Esophagus squamous epithelium (tissue), 4 donors: ENCODE measurements at regions not wholly inside any gene's neighbourhood (a gene's known extent, or its start where the extent isn't known, plus 50 kb on each side); places are given as distances from the start of the nearest gene placed in this dataset.

Source experiments
- CTCF ChIP-seq, 6 experiments: fragments of 450-650 bp in 4 of 6; fragments of 200-600 bp in 2 of 6; sonication (generic) in 2 of 6; IDR thresholded peaks; one replicate each; pipeline ENCODE4 v1.5.1; 2016 to 2019; ENCODE audit warnings: antibody characterized with exemption in 6 of 6, mild to moderate bottlenecking in 4 of 6, moderate library complexity in 4 of 6
- POLR2A ChIP-seq, 4 donors: fragments of 450-650 bp; IDR thresholded peaks; one replicate each; pipeline ENCODE4 v1.6.1; 2017; ENCODE audit warnings: antibody characterized with exemption in 4 of 4, mild to moderate bottlenecking in 4 of 4, moderate library complexity in 3 of 4

- peak; percentile 13 to 64 (median 40) for TF ChIP-seq CTCF (IDR thresholded peaks at IDR 0.05)
- no peak for TF ChIP-seq POLR2A (IDR thresholded peaks at IDR 0.05)
Observed at GRCh38 chr16:26765087-26765486, 301.6 kb upstream of the C16orf82 start.
